ENCODE measurements at regions not wholly inside any gene's neighbourhood (a gene's known extent, or its start where the extent isn't known, plus 50 kb on each side); places are given as distances from the start of the nearest gene placed in this dataset.

DNA sequence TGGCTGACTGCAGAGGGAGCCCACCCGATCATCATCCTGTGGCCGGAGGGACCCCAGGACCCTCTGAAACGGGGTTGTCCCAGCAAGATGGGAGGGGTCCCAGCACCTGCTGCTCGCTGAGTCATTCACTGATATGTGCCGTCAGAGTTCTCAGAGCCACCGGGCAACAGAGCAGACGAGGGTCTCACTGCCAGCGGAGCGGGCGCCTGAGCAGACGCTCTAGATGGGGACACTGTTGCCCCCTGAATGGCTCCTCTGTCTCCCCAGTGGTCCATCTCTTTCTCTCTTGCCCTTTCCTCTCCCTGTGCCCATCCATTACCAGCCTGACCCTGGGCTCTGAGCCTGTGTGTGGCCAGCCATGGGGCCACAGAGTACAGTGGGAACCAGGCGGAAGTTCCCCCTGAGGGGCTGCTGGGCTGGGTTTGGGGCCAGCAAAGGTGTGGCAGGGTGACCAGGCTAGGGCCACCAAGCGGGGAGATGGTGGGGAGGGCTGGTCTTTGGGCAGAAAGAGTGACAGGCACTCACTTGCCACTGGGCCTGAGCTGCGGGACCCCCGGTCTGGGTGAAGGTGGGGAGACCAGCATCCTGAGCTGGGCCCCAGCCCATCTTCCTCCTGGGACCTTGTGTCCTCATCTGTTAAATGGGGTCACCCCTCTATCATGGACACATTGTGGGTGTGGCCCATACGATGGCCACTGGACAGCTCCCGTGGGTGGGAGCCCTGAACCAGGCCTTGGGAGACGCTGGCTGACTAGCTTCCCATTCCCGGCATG is 90.9 kb downstream of the HMX1 start:
- H3K4me3 ChIP-seq (replicated peaks in 1 of 2; ENCODE audit: low read depth in 2 of 2, low read length in 2 of 2), result no peak overlapping the region
- DNase-seq (ENCODE audit: low read depth in 2 of 2), result no peak
- TF ChIP-seq, protein P1, sequence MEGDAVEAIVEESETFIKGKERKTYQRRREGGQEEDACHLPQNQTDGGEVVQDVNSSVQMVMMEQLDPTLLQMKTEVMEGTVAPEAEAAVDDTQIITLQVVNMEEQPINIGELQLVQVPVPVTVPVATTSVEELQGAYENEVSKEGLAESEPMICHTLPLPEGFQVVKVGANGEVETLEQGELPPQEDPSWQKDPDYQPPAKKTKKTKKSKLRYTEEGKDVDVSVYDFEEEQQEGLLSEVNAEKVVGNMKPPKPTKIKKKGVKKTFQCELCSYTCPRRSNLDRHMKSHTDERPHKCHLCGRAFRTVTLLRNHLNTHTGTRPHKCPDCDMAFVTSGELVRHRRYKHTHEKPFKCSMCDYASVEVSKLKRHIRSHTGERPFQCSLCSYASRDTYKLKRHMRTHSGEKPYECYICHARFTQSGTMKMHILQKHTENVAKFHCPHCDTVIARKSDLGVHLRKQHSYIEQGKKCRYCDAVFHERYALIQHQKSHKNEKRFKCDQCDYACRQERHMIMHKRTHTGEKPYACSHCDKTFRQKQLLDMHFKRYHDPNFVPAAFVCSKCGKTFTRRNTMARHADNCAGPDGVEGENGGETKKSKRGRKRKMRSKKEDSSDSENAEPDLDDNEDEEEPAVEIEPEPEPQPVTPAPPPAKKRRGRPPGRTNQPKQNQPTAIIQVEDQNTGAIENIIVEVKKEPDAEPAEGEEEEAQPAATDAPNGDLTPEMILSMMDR (IDR thresholded peaks at IDR 0.05; ENCODE audit: low read depth, low read length), result no peak

- TF ChIP-seq, protein P1 (IDR thresholded peaks at IDR 0.05; ENCODE audit: low read depth, low read length), result no peak
- no peak for DNase-seq (ENCODE audit: low read depth in 2 of 2)
Observed at GRCh38 chr4:8780086-8780485, 91.6 kb downstream of the HMX1 start.

GRCh38 chr4:8779490-8779932 is 92.1 kb downstream of the HMX1 start:
- TF ChIP-seq, protein P1 (IDR thresholded peaks at IDR 0.05; ENCODE audit: low read depth, low read length), result no peak
- no peak for DNase-seq (ENCODE audit: low read depth in 2 of 2)
- H3K4me3 ChIP-seq (replicated peaks in 1 of 2; ENCODE audit: low read depth in 2 of 2, low read length in 2 of 2), result no peak overlapping the region

More at GRCh38 chr4:8780086-8780485, 91.6 kb downstream of the HMX1 start:
- H3K4me3 ChIP-seq (replicated peaks in 1 of 2; ENCODE audit: low read depth in 2 of 2, low read length in 2 of 2), result no peak overlapping the region

GRCh38 chr4:8778760-8779159 is 92.9 kb downstream of the HMX1 start:
- DNase-seq (ENCODE audit: low read depth in 2 of 2), result no peak
- no peak overlapping the region for H3K4me3 ChIP-seq (replicated peaks in 1 of 2; ENCODE audit: low read depth in 2 of 2, low read length in 2 of 2)
- TF ChIP-seq, protein P1 (IDR thresholded peaks at IDR 0.05; ENCODE audit: low read depth, low read length), result no peak

- no peak overlapping the region for H3K4me3 ChIP-seq (replicated peaks in 1 of 2; ENCODE audit: low read depth in 2 of 2, low read length in 2 of 2)
- TF ChIP-seq, protein P1 (IDR thresholded peaks at IDR 0.05; ENCODE audit: low read depth, low read length), result no peak
- DNase-seq (ENCODE audit: low read depth in 2 of 2), result no peak
Observed at GRCh38 chr4:8778291-8778690, 93.3 kb downstream of the HMX1 start.

GRCh38 chr4:8777320-8778196 is 94.1 kb downstream of the HMX1 start:
- no peak overlapping the region for H3K4me3 ChIP-seq (replicated peaks in 1 of 2; ENCODE audit: low read depth in 2 of 2, low read length in 2 of 2)
- TF ChIP-seq, protein P1 (IDR thresholded peaks at IDR 0.05; ENCODE audit: low read depth, low read length), result no peak
- no peak for DNase-seq (ENCODE audit: low read depth in 2 of 2)

Data from cardiac fibroblast (primary cell).